ENCODE measurements at regions not wholly inside any gene's neighbourhood (a gene's known extent, or its start where the extent isn't known, plus 50 kb on each side); places are given as distances from the start of the nearest gene placed in this dataset.

DNA sequence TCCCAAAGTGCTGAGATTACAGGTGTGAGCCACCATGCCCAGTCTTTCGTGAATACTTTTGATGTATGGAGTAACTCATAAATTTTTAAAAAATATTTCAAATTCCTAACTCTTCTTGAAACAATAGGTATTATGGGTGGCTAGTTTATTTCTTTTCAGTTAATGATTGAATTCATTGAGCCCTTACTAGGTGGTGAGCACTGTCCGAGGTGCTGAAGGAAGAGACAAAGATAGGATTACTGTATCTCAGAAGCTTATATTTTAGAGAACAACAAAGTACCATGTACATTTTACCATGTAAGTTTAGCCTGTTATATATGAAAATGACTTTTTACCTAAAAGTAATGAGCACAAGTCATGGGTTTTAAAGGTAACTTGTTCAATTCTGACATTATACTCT is 418.3 kb downstream of the NPIPA7 start:
- no peak for DNase-seq

DNA sequence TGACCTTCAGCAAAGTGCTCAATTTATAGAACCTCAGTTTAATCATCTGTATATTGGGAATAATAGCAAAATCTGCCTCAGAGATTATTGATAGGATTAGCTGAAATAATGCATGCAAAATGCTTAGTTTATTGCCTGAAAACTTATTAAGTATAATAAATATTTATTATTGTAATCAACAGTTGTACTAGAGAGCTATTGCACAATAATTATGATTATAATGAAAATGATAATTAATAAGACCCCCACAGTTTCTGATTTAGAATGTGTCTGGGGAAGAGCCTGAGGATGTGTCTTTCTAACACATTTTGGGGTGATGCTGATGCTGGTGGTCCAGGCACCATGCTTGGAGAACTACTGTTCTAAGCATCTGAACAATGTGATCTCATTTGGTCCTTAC is 419.6 kb downstream of the NPIPA7 start:
- no peak for DNase-seq

DNA sequence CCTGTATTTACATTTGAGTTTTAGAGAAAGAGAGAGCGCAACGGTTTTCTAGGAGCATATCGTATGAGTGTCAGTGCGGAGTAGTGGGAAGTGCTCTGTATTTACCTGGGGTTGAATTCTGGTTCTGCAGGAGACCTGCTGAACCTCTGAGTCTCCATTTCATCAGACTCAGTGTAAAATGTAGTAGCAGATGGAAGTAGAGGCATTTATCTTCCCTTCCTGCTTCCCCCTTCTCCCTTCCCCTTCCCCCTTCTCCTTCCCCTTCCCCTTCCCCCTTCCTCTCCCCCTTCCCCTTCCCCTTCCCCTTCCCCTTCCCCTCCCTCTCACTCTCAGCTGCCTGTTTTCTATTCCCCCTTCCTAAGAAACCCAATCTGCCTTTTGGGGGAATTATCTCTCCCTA is 426.9 kb downstream of the NPIPA7 start:
- no peak for DNase-seq

DNA sequence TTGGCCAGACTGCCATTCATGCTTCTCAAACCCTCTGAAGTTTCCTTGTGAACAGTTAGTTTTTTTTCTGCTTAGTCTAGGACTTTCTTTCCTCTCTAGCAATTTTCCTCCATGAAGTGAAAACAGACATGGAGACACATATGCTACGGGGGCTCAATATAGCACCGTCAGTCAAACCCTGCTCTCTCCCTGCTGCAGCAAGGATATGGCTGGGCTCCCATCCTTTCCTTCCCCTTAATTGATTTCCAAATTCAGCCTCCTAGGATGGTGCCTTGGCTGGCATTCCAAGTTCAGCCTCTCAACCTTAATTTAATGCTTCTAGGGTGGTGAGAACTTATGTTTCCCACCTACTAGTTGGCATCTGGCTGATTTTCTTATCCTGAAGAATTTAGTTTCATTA is 436.7 kb downstream of the NPIPA7 start:
- DNase-seq, result no peak

- no peak for DNase-seq
Measured at GRCh38 chr16:16817196-16817595, 438.3 kb downstream of the NPIPA7 start.

DNA sequence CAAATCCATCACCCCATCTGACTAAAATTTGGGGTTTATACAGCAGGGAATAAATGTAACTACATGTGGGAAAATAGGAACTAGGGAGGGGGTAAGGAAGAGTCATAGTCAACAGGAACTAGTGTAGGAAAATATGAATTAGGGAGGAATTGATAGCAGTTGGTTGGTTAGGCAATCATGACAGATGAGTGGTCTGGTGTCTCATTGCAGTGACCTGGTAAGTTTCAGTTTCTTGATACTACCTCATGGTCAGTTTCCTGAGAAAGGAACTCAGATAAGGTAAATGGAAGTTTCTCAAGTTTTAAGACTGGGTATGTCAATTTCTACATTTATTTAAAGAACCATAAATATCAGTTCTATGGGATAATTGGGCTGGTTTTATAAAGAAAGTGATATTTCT is 442.3 kb downstream of the NPIPA7 start:
- DNase-seq, result no peak

DNA sequence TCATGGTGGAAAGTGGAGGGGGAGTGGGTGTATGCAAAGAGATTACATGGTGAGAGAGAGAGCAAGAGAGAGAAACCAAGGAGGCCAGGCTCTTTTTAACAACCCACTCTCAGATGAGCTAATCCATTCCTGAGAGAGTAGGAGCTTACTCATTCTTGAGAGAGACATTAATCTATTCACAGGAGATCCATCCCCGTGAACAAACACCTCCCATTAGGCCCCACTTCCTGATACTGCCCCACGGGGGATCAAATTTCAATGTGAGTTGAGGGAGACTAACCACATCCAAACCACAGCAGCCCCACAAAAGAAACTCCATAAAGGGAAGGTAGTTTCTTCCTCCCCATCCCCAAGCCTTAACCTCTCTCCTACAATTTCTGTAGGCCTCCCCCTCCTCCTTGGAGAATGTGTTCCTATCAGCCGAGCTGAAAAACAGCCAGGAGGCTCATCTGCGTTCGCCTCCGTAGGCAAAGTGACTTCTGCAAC is 450.0 kb downstream of the NPIPA7 start:
- no peak for DNase-seq

DNA sequence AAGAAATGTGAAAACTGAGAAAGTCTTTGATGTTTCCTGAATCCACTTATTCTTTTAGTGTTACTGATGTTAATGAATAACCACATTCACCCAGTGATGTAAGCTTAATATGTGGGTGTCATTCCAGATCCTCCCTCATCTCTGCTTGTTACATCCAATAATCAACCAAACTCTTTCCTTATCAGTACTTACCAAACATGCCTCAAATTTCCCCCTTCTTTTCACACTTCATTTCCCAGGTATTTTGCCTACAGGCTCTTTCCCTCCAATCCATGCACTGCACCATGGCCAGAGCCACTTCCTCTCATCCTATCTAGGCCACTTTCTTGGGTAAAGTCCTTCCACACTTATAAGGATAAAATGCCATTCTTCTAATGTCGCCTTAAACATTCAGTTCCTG is 451.5 kb downstream of the NPIPA7 start:
- DNase-seq, result no peak

GRCh38 chr16:16830973-16831372 is 452.0 kb downstream of the NPIPA7 start:
- DNase-seq, result no peak

GRCh38 chr16:16833165-16833564 is 454.2 kb downstream of the NPIPA7 start:
- no peak for DNase-seq

- DNase-seq, result no peak
Measured at GRCh38 chr16:16850274-16850673, 471.3 kb downstream of the NPIPA7 start.

DNA sequence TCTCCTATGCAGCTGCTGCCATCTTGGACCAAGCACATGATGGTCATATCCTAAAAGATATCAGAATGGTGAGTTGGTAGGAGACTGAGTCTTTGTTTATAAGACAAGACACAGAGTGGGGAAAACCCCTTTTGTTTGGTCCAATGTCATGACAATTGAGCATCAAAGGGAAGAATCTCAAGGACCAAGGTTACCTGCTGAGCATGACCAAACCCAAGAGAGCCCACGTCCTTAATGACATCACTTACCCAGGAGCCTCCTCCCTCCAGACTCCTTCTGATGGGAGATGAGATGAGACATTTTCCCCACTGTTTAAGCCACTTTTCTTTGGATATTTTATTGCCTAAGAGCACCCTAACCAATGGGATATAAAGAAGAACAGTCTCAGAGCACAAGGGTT is 478.1 kb downstream of the NPIPA7 start:
- no peak for DNase-seq

GRCh38 chr16:16857603-16858283 is 478.8 kb downstream of the NPIPA7 start:
- DNase-seq, result no peak

DNA sequence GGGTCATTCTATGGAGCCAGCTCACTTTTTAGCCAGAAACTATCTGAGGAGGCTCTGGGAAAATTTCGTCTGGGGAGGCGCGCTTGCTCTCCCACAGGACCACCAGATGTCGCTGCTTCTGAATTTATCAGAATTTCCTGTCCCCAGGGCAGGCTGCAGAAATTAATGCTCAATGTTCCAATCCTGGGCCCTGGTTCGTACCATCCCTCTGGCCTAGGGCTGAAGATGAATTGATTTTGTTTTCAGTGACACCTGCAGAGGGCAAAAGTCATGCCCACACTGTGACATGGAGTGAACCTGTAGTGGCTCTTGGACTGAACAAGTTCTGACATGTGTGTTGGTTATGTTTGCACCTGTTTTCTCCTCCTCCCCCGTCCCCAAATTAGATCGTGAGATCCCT is 482.6 kb downstream of the NPIPA7 start:
- DNase-seq, result peak; percentile 9 to 64 (median 25)

DNA sequence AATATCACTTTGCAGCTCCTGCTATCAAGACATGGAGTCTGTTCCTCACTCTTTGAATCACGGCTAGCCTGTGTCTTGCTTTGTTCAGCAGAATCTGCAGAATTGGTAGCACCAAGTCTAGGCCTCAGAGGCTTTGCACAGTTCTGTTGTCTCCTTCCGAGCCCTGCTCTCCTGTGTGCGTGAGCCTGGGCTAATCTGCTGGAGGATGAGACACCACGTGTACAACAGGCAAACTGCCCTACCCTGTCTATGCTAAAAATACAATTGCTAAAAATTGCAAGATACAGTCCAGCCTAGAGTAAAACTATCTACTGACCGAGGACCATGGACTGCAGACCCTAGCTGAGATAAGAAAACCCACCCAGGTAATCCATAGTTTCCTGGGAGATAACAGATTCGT is 484.7 kb downstream of the NPIPA7 start:
- DNase-seq, result no peak

- no peak for DNase-seq
Measured at GRCh38 chr16:16864536-16864935, 485.6 kb downstream of the NPIPA7 start.

- no peak for DNase-seq
Measured at GRCh38 chr16:16865374-16865773, 486.4 kb downstream of the NPIPA7 start.

DNA sequence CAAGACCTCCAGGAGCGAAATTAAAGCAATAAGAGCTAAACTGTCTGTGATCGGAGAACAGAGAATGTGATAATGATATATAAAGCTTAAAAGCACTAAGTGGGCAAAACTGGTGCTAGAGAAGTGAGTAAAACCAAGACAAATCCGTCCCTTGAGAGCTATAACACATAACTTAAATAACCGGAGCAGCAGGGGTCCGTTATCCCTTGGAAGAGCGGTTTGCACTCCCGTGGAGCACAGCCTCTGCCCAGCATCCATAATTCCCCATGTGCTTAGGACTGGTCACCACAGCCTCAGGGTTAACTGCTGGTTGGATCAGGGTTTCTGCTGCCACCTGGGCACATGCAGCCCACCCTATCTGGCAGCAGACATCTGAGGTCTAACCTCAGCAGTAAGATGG is 489.0 kb downstream of the NPIPA7 start:
- DNase-seq, result no peak

GRCh38 chr16:16868727-16869126 is 489.8 kb downstream of the NPIPA7 start:
- DNase-seq, result no peak

DNA sequence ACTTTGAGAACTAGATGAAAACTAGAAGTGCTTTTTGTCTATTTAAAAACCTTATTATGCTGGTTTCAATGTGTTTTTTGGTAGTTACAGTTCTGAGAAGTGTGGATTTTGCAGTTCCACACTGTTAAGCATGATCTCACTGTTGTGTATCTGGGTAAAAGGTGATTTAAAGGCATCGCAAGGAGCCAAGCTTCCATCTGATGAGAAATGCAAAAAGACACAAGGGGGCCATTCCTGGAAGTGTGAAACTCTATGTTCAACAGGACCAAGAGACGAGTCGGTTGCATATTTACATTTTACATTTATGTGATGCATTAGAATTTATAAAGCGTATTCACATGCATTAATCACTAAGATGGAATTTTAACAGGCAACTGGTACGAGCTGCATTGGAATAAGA is 490.8 kb downstream of the NPIPA7 start:
- DNase-seq, result no peak

GRCh38 chr16:16871196-16871595 is 492.3 kb downstream of the NPIPA7 start:
- DNase-seq, result no peak

GRCh38 chr16:16877061-16877460 is 498.1 kb downstream of the NPIPA7 start:
- no peak for DNase-seq

DNA sequence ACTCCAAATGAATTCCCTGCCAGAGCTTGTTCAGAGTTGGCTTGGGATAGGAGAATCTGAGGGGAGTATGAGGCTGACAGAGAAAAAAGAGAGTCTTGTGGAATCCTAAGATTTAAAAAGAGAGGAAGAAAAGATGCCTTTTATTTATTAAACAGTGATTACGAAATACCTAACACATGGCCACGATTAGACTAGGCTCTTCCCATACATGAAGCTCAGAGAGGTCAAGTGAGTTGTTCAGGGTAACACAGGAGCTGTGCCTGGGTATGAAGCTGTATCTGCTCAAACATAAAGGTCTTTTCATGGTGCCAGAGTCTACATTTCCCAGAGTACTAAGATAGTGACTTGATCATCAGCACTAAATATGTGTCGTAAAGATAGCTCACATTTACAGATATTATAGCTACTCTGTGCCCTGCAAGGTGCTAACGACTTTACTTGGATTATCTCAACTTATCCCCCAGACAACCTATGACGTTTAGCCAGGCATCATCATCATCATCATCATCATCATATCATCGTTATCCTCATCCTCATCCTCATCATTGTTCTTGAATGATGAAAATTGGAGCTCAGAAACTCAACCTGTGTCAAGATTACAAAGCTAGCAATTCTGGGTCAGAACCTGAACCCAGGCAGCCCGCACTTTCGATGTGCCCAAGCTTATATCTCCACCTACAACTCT is 500.8 kb downstream of the NPIPA7 start:
- no peak for DNase-seq

- no peak for DNase-seq
Measured at GRCh38 chr16:16881814-16882213, 502.9 kb downstream of the NPIPA7 start.

GRCh38 chr16:16882766-16883165 is 503.8 kb downstream of the NPIPA7 start:
- no peak for DNase-seq

Measured in stimulated activated naive CD4-positive, alpha-beta T cell (primary cell).